Fibroblast of the aortic adventitia (primary cell): ENCODE measurements at regions not wholly inside any gene's neighbourhood (a gene's known extent, or its start where the extent isn't known, plus 50 kb on each side); places are given as distances from the start of the nearest gene placed in this dataset.

Experiments used
- DNase-seq: peaks from one replicate; pipeline ENCODE4 v3.0.0-alpha.2; 2010; ENCODE audit warnings: low read depth
- H3K4me3 ChIP-seq: 2 replicates; pipeline ENCODE4 v1.5.1; 2011; ENCODE audit warnings: low read depth, mild to moderate bottlenecking, control low read depth, low read length, moderate library complexity
- CTCF ChIP-seq: IDR thresholded peaks from 2 replicates; pipeline ENCODE4 v1.5.1; 2011; ENCODE audit warnings: mild to moderate bottlenecking, low read length, control low read depth, inconsistent platforms; ENCODE audit not compliant: insufficient read depth

- no peak overlapping the region for H3K4me3 ChIP-seq
- TF ChIP-seq CTCF, result no peak
- no peak for DNase-seq
Measured at GRCh38 chr1:234929369-234929768, 199.3 kb downstream of the TOMM20 start.

- DNase-seq, result no peak
- no peak overlapping the region for H3K4me3 ChIP-seq
Measured at GRCh38 chr1:234928642-234929041, 200.0 kb downstream of the TOMM20 start.

GRCh38 chr1:234927971-234928640, 200.5 kb downstream of the TOMM20 start:
- H3K4me3 ChIP-seq, result no peak overlapping the region
- no peak for TF ChIP-seq CTCF
- DNase-seq, result no peak

More at GRCh38 chr1:234928642-234929041, 200.0 kb downstream of the TOMM20 start:
- TF ChIP-seq CTCF, result no peak

- H3K4me3 ChIP-seq, result no peak overlapping the region
- no peak for DNase-seq
- TF ChIP-seq CTCF, result no peak
Measured at GRCh38 chr1:234927312-234927970, 201.2 kb downstream of the TOMM20 start.

GRCh38 chr1:234926559-234927311, 201.9 kb downstream of the TOMM20 start:
- no peak for DNase-seq
- TF ChIP-seq CTCF, result no peak
- no peak overlapping the region for H3K4me3 ChIP-seq

GRCh38 chr1:234926264-234926558, 202.4 kb downstream of the TOMM20 start:
- TF ChIP-seq CTCF, result no peak
- no peak for DNase-seq
- H3K4me3 ChIP-seq, result no peak overlapping the region
